ENCODE measurements at regions not wholly inside any gene's neighbourhood (a gene's known extent, or its start where the extent isn't known, plus 50 kb on each side); places are given as distances from the start of the nearest gene placed in this dataset.
"Not testable (repeated sequence)": the region's sequence is repeated elsewhere in the genome, so short reads cannot be mapped to it uniquely, and the experiment has no call there.

DNA sequence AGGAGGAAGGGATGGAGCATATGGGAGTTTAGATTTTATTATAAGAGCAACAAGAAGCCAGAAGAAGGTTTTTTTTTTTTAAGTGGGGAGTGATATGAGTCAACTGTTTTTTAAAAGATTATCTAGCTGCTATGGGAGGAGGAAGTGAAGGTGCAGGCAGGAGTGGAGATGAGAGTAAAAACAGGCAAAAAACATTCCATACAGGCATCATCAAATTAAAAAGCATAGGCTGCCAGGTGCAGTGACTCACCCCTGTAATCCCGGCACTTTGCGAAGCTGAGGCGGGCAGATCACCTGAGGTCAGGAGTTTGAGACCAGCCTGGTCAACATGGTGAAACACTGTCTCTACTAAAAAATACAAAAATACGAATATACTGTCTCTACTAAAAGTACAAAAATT is 368.4 kb upstream of the MTNR1B start:
- H3K36me3 ChIP-seq (ENCODE audit: control insufficient read depth in 4 of 4, insufficient read depth in 4 of 4, low read length in 4 of 4): no peaks in the 10 kb centered on the region
- DNase-seq (no peak), ATAC-seq (ENCODE audit: insufficient read depth, low FRiP score) (no peak)
- H3K9me3 ChIP-seq (ENCODE audit: control insufficient read depth in 4 of 4, insufficient read depth in 3 of 4, low read length in 3 of 4): no peaks in the 10 kb centered on the region
- TF ChIP-seq, protein P1, sequence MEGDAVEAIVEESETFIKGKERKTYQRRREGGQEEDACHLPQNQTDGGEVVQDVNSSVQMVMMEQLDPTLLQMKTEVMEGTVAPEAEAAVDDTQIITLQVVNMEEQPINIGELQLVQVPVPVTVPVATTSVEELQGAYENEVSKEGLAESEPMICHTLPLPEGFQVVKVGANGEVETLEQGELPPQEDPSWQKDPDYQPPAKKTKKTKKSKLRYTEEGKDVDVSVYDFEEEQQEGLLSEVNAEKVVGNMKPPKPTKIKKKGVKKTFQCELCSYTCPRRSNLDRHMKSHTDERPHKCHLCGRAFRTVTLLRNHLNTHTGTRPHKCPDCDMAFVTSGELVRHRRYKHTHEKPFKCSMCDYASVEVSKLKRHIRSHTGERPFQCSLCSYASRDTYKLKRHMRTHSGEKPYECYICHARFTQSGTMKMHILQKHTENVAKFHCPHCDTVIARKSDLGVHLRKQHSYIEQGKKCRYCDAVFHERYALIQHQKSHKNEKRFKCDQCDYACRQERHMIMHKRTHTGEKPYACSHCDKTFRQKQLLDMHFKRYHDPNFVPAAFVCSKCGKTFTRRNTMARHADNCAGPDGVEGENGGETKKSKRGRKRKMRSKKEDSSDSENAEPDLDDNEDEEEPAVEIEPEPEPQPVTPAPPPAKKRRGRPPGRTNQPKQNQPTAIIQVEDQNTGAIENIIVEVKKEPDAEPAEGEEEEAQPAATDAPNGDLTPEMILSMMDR (IDR thresholded peaks at IDR 0.05; ENCODE audit: control extremely low read depth, extremely low read depth): no peak
- 94 to 99% methylated on average over 4 of the region's 4 CpGs for WGBS, 2 donors
- H3K4me3 ChIP-seq: no peak overlapping the region
- no peak overlapping the region for H3K9ac ChIP-seq (ENCODE audit: insufficient read depth in 1 of 2, low read length in 2 of 2)
- no peaks in the 10 kb centered on the region for H3K27me3 ChIP-seq (ENCODE audit: control insufficient read depth in 3 of 3, insufficient read depth in 3 of 3, low read length in 2 of 3)
- no peaks in the 10 kb centered on the region for H3K4me1 ChIP-seq (ENCODE audit: control insufficient read depth in 5 of 5, insufficient read depth in 5 of 5, low read length in 5 of 5)
- H3K27ac ChIP-seq (ENCODE audit: low read depth in 1 of 2, low read length in 1 of 2): no peak overlapping the region

DNA sequence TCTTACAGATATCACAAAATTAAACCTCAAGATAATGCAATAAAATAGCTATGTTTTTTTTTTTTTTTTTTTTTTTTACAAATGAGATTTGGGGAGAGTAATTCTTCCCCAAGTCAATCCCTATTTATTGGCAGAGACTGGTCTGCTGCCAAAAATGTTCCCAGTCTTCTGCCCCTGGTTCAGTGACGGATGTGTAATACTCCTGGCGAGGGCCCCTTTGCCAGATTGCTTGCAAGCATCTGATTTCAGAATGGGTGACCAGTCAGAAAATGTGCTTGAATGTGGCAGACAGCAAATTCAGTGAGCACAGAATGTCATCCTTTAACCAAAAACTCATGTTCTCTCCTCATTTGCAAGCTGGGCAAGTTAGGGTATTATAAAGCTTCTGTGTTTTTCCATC is 363.8 kb upstream of the MTNR1B start:
- H3K27ac ChIP-seq (ENCODE audit: low read depth in 1 of 2, low read length in 1 of 2): no peak overlapping the region
- H3K36me3 ChIP-seq (ENCODE audit: control insufficient read depth in 4 of 4, insufficient read depth in 4 of 4, low read length in 4 of 4): no peaks in the 10 kb centered on the region
- no peaks in the 10 kb centered on the region for H3K4me1 ChIP-seq (ENCODE audit: control insufficient read depth in 5 of 5, insufficient read depth in 5 of 5, low read length in 5 of 5)
- H3K9ac ChIP-seq (ENCODE audit: insufficient read depth in 1 of 2, low read length in 2 of 2): no peak overlapping the region
- no peaks in the 10 kb centered on the region for H3K9me3 ChIP-seq (ENCODE audit: control insufficient read depth in 4 of 4, insufficient read depth in 3 of 4, low read length in 3 of 4)
- TF ChIP-seq, protein P1 (IDR thresholded peaks at IDR 0.05; ENCODE audit: control extremely low read depth, extremely low read depth): no peak
- no peak for DNase-seq
- 87 to 90% methylated on average over 2 of the region's 2 CpGs for WGBS, 2 donors
- no peaks in the 10 kb centered on the region for H3K27me3 ChIP-seq (ENCODE audit: control insufficient read depth in 3 of 3, insufficient read depth in 3 of 3, low read length in 2 of 3)
- H3K4me3 ChIP-seq: no peak overlapping the region
- ATAC-seq (ENCODE audit: insufficient read depth, low FRiP score): no peak

DNA sequence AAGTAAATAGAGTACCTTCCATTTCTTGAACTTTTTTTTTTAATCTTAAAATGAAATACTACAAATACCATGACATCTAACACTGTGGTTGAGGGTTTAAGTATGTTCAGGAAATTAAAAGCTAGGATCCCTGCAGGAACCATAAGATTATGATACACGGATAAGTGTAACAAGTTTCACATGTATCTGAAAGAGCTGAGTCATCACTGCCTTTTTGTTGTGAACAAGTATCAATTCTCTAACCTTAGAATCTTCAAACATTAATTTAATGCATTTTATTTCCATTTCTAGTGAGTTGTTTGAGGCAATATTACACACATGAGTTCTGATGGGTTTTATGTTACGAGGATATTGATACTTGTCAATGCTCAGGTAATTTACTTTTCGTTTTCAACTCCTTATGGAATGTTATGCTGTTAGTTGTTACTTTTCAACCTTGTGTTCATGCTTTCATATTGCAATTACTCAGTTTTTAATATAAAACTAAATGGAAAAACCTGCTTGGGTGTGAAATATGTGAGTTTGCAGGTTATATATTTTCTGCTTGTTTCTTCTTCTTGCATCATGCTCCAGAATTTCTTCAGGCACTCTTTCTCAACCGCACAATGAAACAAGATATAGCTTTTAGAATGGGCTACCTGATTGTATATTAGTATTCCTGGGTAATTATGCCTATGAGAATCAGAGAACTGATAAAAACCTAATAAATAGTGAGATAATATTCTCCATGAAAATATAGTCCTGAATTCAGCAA is 361.3 kb upstream of the MTNR1B start:
- Histone ChIP-seq H3K4me3 (no peak overlapping the region), H3K36me3 (ENCODE audit: control insufficient read depth in 4 of 4, insufficient read depth in 4 of 4, low read length in 4 of 4) (no peaks in the 10 kb centered on the region), H3K27ac (ENCODE audit: low read depth in 1 of 2, low read length in 1 of 2) (no peak overlapping the region), H3K4me1 (ENCODE audit: control insufficient read depth in 5 of 5, insufficient read depth in 5 of 5, low read length in 5 of 5) (no peaks in the 10 kb centered on the region), H3K9ac (ENCODE audit: insufficient read depth in 1 of 2, low read length in 2 of 2) (no peak overlapping the region), H3K27me3 (ENCODE audit: control insufficient read depth in 3 of 3, insufficient read depth in 3 of 3, low read length in 2 of 3) (no peaks in the 10 kb centered on the region), H3K9me3 (ENCODE audit: control insufficient read depth in 4 of 4, insufficient read depth in 3 of 4, low read length in 3 of 4) (no peaks in the 10 kb centered on the region)
- ATAC-seq (ENCODE audit: insufficient read depth, low FRiP score) (no peak), DNase-seq (no peak)
- WGBS, 2 donors: 75 to 80% methylated on average over 4 of the region's 4 CpGs
- TF ChIP-seq, protein P1 (IDR thresholded peaks at IDR 0.05; ENCODE audit: control extremely low read depth, extremely low read depth): no peak

DNA sequence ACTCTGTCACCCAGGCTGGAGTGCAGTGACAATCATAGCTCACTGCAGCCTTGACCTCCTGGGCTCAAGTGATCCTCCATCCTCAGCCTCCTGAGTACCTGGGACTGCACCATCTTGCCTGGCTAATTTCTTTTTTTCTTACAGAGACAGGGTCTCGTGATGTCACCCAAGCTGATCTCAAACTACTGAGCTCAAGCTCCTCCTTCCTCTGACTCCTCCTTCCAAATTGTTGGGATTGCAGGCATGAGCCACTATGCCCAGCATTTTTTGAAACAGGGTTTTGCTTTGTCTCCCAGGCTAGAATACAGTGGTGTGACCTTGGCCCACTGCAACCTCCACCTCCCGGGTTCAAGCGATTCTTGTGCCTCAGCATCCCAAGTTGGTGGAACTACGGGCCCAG is 358.3 kb upstream of the MTNR1B start:
- Histone ChIP-seq H3K27me3 (ENCODE audit: control insufficient read depth in 3 of 3, insufficient read depth in 3 of 3, low read length in 2 of 3) (no peaks in the 10 kb centered on the region), H3K36me3 (ENCODE audit: control insufficient read depth in 4 of 4, insufficient read depth in 4 of 4, low read length in 4 of 4) (no peaks in the 10 kb centered on the region), H3K9ac (ENCODE audit: insufficient read depth in 1 of 2, low read length in 2 of 2) (no peak overlapping the region), H3K9me3 (ENCODE audit: control insufficient read depth in 4 of 4, insufficient read depth in 3 of 4, low read length in 3 of 4) (no peaks in the 10 kb centered on the region), H3K4me1 (ENCODE audit: control insufficient read depth in 5 of 5, insufficient read depth in 5 of 5, low read length in 5 of 5) (no peaks in the 10 kb centered on the region), H3K27ac (ENCODE audit: low read depth in 1 of 2, low read length in 1 of 2) (no peak overlapping the region), H3K4me3 (no peak overlapping the region)
- 95 to 97% methylated on average over 4 of the region's 4 CpGs for WGBS, 2 donors
- TF ChIP-seq, protein P1 (IDR thresholded peaks at IDR 0.05; ENCODE audit: control extremely low read depth, extremely low read depth): no peak
- no peak for ATAC-seq (ENCODE audit: insufficient read depth, low FRiP score)
- DNase-seq: no peak

DNA sequence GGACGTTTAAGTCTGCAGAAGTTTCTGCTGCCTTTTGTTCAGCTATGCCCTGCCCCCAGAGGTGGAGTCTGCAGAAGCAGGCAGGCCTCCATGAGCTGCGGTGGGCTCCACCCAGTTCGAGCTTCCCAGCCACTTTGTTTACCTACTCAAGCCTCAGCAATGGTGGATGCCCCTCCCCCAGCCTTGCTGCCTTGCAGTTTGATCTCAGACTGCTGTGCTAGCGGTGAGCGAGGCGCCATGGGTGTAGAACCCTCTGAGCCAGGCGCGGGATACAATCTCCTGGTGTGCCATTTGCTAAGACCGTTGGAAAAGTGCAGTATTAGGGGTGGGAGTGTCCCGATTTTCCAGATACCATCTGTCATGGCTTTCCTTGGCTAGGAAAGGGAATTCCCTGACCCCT is 351.4 kb upstream of the MTNR1B start:
- not testable (repeated sequence) for H3K36me3 ChIP-seq (ENCODE audit: control insufficient read depth in 4 of 4, insufficient read depth in 4 of 4, low read length in 4 of 4); DNase-seq; H3K9me3 ChIP-seq (ENCODE audit: control insufficient read depth in 4 of 4, insufficient read depth in 3 of 4, low read length in 3 of 4); H3K4me1 ChIP-seq (ENCODE audit: control insufficient read depth in 5 of 5, insufficient read depth in 5 of 5, low read length in 5 of 5); H3K27ac ChIP-seq (ENCODE audit: low read depth in 1 of 2, low read length in 1 of 2); H3K9ac ChIP-seq (ENCODE audit: insufficient read depth in 1 of 2, low read length in 2 of 2); ATAC-seq (ENCODE audit: insufficient read depth, low FRiP score); H3K4me3 ChIP-seq; H3K27me3 ChIP-seq (ENCODE audit: control insufficient read depth in 3 of 3, insufficient read depth in 3 of 3, low read length in 2 of 3)
- 90 to 93% methylated on average over 10 of the region's 10 CpGs for WGBS, 2 donors

Data from lung (tissue), 11 donors.